ENCODE measurements at regions not wholly inside any gene's neighbourhood (a gene's known extent, or its start where the extent isn't known, plus 50 kb on each side); places are given as distances from the start of the nearest gene placed in this dataset.
"Not testable (repeated sequence)": the region's sequence is repeated elsewhere in the genome, so short reads cannot be mapped to it uniquely, and the experiment has no call there.

DNA sequence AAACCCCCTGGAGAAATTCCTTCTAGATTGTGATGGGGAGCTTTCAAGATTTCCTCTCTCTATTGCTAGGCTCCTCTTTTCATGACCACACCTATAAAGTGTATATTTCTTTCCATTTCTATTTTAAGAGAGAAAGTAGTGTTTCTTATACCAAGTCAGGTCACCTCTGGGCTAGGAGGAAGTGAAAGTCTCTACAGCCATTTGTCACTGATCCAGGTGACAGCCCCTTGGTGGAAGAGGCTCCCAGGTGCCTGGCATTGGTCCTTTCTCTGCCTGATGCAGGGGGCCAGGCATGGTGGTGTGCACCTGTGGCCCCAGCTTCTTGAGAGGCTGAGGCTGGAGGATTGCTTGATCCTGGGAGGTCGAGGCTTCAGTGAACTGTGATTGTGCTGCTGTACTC lies 64.7 kb downstream of the DHCR7 start:
- no peak for DNase-seq

DNA sequence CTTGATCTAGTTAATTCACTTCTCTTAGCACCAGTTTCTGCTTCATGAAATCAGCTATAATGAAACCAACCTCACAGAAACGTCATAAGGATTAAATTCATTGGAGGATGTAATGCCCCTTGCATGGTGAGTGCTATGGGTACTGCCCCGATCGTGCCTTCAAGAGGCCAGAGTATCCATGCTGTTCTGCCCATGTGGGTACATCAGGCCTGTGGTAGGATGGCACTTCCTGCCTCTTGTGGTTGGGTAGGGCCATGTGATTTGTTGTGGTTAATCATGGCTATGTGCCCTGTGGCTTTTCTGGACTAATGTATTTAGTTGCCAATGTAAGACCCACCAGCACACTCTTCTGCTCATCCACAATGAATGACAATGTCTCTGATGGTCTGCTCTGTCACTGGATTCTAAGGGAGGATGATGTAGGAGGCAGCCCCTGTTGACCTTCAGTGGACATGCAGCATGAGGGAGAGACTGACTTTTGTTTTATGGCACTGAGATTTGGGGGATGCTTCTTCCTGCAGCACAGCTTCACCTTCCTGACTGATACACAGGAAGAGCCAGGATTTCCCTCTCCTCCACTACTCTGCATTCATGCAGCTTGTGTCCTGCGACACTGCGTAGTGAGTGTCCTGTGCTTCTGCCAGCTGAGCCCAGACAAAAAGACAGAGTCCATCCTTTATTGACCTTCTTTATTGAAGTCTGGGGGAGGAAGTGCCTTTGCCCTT lies 66.2 kb downstream of the DHCR7 start:
- no peak for DNase-seq

DNA sequence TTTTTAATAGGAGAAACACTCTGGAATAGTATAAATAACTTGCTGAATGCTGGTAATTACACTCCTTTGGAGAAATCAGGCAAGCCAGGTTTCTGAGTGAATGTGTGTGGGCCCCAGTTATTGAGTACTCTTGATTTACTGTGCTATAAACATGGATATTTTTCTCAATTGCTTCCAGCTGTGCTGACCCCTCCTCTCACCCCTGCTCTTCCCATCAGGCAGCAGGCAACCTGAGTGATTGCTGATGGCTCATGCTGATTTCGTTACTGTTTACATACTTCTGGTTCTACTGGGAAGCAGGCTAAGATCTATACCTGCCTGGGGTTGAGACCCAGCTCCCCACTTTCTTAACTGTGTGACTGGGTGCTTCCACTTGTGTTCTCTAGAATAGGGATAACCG lies 68.5 kb downstream of the DHCR7 start:
- no peak for DNase-seq

DNA sequence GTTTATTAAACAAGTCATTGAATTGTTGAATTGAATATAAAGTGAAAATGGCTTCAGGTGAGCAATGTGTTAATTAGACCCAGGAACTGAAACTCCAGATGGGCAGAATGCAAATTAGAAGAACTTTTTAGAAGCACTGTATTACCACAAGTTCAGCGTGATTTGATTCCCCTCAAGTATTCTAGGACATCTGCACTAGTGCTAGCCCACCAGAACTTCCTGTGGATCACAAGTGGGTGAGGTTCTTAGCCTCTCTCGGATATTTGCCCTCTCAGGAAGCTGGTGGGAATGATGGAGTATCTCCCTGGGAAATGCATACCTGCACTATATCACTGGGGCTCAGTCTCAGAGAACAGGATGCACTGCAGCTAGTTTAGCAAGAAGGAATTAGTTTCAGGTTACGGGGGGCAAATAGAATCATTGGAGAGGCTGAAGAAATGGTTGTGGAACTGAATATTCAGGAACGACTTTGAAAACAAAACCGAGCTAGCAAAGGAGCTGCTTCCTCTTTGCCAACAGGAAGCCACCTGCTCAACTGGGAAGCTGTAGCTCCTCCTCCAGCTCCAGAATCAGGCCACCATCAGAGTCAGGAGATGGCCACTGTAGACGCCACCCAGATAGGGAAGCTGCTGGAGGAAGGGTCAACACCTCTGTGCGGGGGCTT lies 74.3 kb downstream of the DHCR7 start:
- DNase-seq, result no peak

DNA sequence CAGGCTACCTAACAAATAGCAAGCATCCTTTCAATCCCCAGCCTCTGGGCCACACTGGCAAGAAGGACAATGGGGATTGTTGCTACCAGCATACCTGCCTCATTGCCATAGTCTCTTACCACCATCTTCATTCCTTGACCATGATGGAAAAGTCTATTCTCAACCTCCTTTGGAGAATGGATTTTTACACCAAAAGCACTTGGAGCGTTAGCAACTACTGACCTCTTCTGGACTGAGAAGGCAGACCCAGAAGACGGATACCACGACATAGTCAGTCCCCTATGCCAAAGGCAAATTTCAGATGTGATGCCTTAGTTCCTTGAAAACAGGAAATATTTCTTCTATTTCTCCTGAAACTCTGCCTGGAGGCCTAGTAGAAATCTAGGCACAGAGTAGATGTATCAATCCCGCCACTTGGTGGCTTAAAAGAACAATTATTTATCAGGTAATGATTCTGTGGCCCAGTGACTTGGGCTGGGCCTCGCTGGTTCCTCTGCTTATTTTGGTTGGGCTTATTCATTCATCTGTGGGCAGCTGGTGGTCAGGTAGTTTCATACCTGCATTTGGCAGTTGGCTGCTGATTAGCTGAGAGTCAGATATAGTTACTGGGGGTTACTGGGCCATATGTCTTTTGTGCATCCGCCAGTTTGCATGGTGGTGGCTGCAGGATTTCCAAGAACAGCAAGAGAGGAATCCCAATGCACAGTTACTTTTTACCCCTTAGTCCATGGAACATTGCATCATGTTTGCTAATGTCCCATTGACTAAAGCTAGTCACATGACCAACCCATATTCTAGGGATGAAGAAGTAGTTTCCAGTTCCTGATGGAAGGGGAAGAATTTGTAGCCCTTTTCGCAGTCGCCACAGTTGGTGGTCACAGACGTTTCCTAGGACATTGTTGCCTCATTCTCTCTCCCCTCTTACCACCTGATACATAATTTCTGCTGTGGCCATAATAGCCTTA lies 75.2 kb downstream of the DHCR7 start:
- no peak for DNase-seq

DNA sequence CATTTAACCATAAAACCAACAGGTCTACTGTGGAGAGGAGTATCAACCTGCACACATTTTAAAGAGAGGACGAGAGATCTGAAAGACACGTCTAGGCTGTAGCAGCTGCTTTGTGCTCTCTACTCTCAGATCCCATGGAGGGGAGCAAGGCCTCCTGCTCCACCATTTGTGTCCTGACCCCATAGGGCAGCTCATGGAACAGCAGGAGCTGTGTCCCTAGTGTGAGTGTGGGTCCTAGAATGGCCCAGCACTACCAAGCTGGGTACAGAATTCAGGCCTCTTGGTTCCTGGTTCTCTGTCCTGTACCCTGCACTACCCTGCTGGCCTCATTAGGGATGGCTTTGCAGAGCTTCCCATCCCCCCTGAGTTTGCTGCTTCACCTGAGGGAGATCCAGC lies 76.5 kb downstream of the DHCR7 start:
- DNase-seq, result no peak

DNA sequence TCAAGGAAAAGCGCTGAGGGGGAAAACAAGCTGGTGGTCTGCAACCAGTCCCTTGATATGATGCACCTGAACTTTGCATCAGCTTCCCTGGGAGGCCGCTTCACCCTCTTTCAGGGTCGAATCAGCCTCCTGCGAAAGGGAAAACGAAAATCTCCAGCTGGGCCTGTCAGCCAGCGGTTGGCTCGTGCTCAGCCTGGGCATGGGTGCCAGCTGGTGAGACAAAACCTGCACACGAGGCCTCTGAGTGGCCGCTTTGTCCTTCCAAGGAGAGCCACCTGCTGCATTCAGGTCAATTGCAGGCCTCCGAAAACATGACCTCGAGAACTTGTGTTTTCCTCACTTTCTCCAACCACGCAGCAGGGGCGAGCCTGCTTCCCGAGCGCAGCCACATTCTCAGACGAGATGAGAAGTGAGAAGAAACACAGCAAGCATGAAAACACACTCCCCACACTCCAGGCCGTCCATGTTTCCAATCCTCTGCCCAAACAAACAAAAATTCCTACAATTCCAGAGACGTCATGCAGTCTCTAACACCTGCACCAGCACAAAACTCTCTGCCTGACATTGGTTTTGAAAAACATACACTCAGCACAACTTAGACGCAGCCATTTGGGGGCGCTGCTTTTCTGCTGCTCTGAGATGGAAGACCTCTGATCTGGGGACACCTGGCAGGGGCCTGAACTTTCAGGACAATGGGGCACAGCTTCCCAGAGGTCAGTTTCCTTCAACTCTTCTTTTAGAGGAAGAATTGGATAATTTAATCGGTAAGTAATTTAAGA lies 77.1 kb downstream of the DHCR7 start:
- no peak for DNase-seq

DNA sequence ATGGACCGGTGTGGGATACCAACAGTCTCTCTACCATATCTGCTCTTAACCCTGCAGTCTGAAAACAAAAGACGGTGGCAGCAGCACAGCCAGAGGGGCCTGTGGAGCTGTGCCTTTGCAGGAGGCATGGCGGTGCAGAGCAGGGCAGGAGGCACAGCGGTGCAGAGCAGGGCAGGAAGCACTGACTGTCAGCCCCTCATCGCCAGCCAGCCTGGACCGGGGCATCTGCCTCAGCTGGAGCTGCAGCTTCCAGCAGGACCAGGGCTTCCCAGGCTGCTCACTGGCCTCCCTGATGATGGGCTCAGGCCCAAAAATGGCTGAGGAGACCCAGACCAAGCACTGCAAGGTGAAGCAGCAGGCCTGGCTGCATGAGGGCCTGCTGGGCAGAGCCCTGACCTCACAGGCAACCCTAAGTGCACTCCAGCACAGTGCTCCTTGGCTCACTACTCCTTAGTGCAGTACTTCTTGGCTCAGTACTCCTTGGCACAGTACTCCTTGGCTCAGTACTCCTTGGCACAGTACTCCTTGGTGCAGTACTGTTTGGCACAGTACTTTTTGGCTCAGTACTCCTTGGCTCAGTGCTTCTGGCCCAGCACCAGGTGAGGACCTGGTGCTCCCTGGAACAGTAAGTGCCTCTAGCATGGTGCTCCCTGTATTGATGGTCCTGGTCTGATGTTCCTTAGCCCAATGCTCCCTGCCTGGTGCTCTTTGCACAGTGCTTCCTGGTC lies 78.0 kb downstream of the DHCR7 start:
- no peak for DNase-seq

DNA sequence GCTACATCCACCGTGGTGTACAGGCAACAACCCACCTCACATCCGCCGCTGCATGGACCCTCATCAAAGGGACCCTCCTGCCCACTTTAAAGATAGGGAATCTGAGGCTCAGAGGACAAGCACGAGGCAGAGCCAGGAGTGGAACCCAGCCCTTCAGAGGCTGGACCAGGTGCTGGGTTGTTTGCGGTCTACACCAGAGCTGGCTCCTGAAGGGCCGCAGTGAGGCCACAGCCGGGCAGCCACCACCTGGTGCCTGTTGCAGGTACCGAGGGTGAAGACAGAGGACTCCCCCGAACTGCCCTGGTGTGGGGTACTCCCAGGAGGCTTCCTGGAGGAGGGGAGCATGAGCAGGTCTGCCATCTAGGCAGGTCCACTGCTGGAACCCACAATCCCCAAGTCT lies 78.8 kb downstream of the DHCR7 start:
- no peak for DNase-seq

DNA sequence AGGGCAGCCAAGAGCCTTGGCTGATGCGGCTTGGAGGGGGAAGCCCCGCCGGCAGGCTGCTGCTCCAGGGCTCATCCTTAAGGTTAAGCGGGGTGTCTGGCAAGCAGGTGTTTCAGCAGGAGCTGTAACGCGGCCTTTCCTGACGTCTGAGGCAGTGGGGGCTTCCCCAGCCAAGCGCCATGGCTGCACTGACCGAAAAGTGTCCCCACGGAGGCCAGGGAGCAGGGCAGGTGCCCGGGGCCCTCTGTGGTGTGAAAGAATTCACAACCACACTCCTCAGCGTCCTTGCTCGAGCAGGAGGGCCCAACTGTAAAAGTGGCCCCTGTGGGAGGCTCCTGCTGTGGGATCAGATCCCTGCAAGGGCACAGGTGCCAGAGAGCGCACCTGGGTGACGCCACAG lies 79.2 kb downstream of the DHCR7 start:
- no peak for DNase-seq

DNA sequence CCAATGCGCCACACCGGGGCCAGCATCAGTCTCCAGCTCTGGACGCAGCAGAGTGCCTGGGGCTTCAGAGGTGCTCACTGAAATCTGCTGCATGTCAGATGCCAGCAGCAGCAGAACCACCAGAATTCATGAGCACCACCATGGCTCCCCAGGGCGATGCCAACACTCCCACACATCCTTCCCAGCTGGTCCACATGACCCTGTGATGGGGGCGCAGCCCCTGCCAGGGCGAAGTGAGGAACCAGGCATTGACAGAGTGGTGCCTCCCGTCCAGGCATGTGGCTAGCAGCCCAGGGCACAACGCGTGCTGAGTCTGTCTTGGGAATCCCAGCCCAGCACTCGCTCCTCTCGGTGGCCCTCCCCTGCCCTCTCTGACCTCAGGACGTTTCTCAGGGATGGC lies 80.4 kb downstream of the DHCR7 start:
- no peak for DNase-seq

DNA sequence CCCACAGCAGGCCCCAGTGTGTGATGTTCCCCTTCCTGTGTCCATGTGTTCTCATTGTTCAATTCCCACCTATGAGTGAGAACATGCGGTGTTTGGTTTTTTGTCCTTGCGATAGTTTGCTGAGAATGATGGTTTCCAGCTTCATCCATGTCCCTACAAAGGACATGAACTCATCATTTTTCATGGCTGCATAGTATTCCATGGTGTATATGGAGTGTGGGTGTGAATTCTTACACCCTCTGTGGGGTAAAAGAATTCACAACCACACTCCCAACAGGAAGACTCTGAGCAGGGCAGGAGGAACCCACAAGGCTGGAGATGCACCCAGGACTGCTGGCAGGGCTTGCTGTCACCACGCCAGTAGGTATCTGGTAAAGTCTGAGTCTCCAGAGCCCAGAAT lies 80.9 kb downstream of the DHCR7 start:
- DNase-seq, result not testable (repeated sequence)

DNA sequence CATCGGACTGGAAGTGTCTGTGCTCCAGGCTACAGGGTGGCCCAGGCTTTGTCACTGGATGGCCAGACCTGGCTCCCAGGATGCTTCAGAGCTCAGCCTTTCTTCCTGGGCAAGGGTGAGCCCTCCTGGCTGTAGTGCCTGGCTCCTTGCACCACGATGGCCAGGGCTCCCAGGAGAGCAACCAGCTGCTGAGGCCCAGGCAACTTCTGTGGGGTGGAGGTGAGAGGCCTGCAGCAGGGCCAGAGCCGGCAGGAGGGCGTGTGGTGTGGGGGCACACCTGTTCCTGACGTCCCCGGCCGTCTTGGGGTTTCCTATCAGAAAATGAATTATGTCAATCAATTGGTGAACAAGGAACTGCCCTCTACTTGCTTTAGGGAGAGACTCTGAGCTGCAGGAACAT lies 82.1 kb downstream of the DHCR7 start:
- DNase-seq, result no peak

DNA sequence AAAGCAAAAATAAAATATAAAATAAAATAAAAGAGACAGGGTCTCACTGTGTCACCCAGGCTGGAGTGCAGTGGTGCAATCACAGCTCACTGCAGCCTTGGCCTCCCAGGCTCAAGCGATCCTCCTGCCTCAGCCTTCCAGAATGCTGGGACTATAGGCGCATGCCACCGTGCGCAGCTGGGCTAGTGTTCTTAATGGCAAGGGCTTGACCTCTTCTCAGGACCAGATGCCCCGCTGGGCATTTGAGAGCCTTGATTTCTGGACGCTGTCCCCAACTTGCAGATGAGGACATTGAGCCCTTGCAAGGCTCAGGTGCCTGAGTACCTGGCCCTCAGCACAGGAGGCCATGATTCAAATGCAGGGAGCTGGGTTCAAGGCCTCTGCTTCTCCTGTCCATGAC lies 82.6 kb downstream of the DHCR7 start:
- DNase-seq, result no peak

DNA sequence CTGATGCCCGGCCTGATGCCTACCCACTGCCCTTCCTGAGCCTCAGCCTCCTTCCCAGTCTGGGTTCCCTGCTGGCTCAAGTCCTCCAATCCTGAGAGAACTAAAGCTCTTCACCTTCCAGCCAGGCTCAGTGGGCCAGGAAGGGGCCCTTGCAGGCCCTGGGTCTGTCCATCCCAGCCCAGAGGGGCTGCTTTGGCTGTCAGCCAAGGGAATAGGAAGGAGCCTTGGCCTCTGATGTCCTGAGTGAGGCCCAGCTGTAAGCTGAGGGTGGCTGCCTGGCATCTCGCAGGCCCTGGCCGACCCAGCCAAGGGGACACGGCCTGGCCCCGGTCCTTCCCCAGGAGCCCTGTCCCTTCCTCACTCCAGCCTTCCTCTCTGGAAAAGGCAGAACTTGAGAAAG lies 83.4 kb downstream of the DHCR7 start:
- DNase-seq, result no peak

DNA sequence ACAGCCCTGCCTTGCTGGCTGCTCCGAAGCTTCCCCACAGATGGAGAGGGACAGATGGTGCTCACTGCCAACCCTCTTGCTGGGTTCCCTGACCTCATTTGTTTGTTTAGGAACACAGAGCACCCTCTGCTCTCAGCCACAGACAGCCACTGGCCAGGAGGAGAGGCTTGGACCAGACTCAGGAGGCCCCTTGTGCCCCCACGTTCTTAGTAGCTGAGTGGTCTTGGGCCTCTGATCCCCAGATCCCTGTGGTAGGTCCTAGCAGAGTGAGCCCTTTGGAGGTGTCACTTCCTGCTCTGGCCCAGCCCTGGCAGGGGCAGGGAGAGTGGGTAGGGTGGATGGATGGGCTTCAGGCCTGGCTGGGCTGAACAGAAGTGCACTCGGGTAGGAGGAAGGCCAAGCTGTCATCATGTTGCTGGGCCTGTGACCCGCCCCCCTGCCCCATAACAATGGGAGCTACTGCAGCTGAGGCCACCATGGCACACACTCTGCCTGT lies 84.0 kb downstream of the DHCR7 start:
- DNase-seq, result peak; percentile 48

DNA sequence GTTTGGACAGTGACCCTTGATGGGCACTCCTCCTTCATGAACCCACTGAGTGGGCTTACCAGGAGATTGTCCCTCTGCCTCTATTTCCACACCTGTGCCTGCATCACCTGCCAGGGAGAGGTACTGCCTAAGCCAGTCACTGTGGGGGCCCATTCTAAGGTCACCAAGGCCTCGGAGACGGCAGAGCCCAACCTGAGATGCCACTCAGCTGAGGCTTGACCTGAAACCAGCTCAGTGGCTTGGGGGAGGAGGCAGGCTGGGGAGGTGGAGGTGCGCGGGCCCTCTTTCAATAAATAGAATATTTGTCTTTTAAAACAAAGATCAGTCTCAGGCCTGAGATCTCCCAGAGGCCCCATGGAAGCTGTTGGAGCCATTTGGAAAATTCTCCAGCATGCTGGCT lies 84.5 kb downstream of the DHCR7 start:
- no peak for DNase-seq

DNA sequence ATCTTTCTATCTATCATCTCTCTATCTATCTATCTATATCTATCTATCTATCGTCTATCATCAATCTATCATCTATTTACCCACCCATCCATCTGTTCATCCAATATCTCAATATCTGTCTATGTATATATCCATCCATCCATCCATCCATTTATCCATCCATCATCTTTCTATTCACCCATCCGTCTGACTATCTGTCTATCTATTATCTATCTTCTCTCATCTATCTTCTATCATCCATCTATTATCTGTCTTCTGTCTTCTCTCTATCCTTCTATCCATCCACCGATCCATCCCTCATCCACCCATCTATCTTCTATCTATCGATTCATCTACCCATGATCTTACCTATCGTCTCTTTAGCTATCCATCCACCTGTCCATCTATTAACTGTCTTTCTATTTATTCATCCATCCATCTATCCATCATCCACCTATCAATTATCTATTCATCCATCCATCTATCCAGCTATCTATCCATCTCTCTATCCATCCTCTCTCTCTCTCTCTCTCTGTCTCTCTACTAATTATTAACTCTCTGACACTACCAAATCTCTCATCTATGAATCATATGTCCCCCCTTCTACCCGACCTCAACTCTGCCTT lies 89.1 kb downstream of the DHCR7 start:
- no peak for DNase-seq

DNA sequence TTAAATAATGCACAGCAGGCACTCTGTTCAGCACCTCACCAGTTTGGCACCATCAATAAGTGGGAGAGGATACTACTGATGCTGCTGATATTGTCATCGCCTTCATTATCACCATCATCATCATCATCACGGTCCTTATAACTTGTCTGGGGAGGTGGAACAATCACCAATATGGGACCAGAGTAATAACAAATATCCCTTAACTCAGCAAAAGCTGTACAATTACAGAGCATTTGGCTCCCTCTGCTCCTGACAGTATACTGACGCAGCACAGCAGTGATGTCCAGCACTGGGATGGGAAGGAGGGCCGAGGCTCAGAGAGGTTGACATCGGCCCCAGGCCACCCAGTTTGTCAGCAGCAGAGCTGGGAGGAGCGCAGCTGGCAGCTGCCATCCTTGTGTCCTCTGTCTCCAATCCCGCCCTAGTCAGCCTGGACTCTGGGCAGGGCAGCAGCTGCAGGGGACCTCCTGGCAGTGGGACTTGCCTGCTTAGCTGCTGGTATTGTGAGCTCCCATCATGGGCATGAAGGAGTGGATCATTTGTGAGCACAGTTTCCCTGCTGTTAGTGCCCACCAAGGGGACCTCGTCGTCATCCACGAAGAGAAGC lies 90.0 kb downstream of the DHCR7 start:
- no peak for DNase-seq

DNA sequence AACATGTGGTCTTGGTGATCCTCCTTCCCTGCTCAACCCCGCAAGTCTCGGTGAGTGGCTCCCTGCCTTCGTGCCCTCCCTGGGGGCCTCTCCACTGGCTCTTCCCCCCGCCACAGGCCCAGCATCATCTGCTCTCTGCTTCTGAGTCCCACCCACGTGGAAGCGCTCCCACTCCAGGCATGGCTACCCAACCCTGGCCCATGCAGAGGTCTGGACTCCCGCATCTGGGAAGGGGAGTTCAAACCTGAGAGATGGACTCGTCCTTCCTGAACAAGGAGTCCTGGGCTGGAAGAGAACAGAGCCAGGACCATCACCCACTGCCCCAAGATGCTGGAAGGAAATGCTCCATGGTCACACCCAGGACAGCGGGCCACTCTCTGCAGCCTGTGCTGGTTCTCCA lies 90.8 kb downstream of the DHCR7 start:
- DNase-seq, result no peak

DNA sequence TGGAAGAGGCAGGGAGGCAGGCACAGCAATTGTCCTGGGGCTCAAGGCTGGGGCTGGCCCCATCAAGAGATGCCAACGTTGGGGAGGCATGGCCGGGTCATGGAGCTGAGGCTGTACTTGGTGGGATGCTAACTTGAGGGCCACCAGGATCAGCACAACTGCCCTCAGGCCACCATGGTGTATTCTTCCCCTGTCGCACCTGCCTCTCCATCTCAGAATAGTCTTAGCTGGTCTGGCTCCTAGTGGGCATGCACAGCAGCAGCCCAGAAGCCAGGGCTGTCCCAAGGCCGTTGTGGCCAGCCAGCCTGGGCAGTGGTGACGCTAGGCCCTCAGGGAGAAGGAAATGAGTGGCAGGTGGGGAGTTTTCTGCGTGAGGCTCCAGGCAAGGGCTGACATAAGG lies 91.3 kb downstream of the DHCR7 start:
- no peak for DNase-seq

Data from NCI-H510A treated with DMSO at 0.1 percent for 48 hours (cell line).